ENCODE measurements at regions not wholly inside any gene's neighbourhood (a gene's known extent, or its start where the extent isn't known, plus 50 kb on each side); places are given as distances from the start of the nearest gene placed in this dataset.
"Not testable (repeated sequence)": the region's sequence is repeated elsewhere in the genome, so short reads cannot be mapped to it uniquely, and the experiment has no call there.

GRCh38 chr15:66865622-66866611 is 163.9 kb downstream of the SMAD6 start:
- DNase-seq = no peak

DNA sequence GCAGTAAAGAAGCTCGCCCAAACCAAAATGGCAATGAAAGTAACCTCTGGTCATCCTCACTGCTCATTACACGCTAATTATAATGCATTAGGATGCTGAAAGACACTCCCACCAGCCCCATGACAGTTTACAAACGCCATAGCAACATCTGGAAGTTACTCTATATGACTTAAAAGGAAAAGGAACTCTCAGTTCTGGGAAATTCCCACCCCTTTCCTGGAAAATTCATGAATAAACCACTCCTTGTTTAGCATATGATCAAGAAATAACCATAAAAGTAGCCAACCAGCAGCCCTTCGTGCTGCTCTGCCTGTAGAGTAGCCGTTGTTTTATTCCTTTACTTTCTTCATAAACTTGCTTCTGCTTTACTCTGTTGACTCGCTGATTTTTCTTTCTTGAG is 164.6 kb downstream of the SMAD6 start:
- no peak for DNase-seq

DNA sequence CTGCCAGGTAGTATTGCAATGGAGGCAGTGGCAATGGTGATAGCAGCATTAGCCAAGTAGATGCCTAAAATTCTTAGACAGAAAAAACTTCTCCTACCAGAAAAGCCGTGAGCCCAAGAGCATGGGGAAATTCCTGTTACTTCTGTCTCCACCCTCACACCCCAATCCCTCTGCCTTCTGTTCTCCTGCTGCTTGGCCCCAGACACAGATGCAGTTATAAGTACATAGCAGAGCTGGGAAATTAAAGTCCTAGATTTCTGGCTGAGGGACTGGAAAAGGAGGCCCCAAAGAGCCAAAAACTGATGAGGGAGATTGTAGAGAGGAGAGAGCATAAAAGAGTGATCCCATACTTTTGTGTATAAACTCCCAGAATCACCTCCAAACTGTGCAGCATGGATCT is 166.9 kb downstream of the SMAD6 start:
- DNase-seq = no peak

DNA sequence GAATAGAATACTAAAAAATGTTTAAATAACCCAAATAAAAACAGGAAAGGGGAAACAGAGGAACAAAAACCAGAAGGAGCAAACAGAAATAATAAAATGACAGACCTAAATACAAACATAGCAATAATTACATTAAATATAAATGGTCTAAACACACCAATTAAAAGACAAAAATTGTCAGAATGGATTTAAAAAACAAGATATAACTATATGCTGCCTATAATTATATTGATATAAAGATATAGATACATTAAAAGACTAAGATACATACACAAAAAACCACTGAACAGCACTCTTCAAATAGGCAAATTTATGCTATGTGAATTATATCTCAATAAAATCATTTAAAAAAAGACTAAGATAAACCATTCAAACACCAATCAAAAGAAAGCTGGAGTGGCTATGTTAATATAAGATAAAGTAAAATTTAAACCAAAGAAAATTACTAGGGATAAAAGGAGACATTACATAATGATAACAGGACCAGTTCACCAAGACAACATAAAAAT is 168.9 kb downstream of the SMAD6 start:
- no peak for DNase-seq

GRCh38 chr15:66872405-66872804 is 170.4 kb downstream of the SMAD6 start:
- no peak for DNase-seq

DNA sequence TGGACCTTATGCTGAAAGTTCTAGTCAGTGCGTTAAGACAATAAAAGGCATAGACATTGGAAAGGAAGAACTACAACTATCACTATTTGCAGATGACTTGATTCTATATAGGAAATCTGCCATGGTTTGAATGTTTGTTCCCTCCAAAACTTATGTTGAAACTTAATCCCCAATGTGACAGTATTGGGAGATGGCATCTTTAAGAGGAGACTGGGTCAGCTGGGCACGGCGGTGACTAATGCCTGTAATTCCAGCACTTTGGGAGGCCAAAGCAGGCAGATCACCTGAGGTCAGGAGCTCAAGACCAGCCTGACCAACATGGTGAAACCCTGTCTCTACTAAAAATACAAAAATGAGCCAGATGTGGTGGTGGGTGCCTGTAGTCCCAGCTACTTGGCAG is 171.3 kb downstream of the SMAD6 start:
- DNase-seq = not testable (repeated sequence)

- no peak for DNase-seq
Measured at GRCh38 chr15:66873856-66874255, 171.8 kb downstream of the SMAD6 start.

DNA sequence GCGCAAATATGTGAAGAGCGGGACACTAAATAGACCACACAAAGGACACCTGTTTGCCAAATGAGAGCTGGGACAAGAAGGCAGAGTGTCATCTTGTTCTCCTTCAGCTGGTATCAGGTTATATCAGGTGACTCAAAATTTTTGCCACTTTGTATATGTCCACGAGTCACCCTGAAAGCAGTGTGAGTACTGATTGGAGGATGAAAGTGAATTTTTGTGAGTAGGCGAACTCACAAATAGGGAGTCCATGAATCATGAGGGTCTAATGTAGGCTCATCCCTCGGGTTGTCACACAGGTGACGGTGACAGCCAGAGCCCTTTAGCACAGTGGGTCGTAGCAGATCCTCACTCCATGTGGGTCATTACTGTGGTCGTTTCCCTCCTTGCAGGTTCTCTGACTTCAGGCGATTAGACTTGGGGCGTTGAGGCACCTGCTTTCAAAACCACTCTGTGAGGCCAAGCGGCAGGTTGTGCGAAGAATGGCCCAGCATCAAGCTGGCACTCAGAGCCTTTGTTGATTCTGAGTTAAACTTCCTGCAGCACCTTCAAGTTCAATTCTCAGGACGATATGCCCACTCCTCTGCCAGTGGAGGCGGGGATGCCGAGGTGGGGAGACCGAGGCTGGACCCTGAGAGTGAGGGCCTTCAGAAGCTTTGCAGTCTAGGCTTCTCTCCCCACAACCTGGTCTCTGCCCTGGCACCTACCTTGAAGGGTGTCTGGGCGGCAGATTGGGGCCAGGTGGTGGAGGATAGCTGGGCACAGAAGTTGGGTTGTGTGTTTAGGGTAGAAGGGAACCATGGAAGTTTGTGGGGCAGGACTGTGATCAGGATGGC is 173.8 kb downstream of the SMAD6 start:
- DNase-seq = no peak

GRCh38 chr15:66876421-66876730 is 174.3 kb downstream of the SMAD6 start:
- DNase-seq = no peak

DNA sequence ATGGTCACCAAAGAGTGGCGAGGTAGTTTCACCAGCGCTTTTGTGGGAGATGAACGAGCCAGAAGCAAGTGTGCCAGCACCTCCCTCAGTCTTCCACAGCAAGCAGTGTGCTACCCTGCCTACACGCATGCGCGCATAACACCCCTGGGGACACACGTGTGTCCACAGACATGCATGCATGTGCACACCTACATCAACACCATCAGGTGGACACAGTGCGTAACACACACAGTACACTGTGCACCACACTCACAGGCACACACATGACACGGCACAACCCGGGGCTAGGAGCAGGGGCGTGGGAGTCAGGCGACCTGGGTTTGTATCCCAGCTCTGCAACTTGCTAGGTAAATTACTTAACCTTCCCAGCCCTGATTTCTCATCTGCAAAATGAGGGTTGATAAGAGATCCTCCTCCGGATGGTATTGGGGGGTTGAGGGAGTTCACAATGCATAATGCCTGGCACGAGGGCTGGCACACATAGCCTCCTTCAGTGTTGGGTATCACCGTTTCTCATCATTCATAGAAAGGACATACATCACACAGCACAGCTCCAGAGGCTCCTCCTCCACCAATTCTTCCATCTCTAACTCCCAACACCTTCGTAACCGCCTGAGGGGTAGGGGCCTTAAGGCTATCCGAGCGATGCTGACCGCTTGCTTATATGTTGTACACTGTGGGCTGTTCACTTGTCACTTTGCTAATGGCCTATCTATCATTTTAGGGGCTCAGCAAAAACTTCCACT is 174.9 kb downstream of the SMAD6 start:
- no peak for DNase-seq

- no peak for DNase-seq
Measured at GRCh38 chr15:66877477-66878271, 175.6 kb downstream of the SMAD6 start.

- no peak for DNase-seq
Measured at GRCh38 chr15:66878761-66879160, 176.7 kb downstream of the SMAD6 start.

- no peak for DNase-seq
Measured at GRCh38 chr15:66879531-66880368, 177.7 kb downstream of the SMAD6 start.

DNA sequence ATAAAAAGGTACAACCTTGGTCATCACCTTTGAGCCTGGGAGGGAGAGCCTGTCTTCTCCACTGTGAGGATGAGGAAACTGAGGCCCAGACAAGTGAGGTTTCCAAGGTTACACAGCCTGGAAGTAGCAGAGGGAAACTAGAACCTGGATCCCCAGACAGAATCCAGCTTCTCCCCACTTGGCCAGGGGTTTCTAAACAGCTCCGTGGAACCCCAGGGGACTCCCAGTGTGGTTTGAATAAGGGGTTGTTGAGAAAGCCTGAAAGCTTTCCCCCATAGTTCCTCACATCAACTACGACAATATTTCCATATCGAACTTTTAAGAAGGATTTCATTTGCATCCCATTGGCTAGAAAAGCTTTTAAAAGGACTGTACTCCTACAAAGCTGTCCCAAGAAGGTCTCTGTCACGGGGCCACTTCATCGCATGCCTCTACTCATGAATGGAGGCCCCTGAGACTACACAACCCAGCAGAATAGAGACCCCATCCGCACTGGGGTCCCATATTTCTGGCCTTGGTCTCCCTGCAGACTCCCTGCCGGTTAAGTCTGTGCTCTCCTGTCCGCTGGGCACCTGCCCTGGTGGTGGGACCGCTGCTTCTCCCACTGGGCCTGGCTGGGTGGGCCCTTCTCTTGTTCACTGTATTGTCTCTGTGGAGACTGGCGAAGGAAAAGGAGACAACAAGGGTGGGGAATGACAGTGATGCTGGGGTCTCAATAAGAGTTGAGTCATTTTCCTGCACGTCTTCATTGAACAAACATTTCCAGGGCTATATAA is 178.5 kb downstream of the SMAD6 start:
- no peak for DNase-seq

- DNase-seq = no peak
Measured at GRCh38 chr15:66881173-66881905, 179.3 kb downstream of the SMAD6 start.

DNA sequence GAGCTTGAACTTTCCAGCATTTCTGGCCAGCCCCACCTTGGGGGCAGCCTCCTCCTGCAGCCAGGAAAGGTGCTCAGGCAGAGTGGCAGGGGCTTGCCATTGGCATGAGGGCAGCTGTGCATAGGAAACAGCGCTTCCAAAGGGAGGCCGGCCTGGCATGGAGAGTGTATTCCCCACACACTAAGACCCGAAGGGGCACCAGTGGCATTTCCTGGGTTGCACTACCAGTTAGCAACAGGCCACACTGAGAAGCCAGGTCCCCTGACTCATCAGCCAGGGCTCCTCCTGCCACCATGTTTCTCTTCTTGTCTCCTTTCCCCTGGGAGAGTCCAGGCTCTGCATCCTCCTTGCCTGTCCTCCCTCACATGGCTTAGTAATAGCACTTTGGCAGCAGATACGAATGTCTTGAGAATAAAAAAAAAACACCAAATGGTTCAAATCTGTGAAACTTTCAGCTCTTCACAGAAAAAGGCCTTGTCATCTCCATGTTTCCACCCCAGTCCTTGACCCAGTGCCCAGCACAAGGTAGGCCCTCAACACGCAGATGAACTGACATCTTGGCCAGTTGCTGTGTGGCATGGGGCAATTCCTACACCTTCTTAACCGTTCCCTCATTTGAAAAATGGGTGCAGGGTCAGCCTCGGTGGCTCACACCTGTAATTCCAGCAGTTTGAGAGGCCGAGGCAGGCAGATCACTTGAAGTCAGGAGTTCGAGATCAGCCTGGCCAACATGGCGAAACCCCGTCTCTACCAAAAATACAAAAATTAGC is 180.4 kb downstream of the SMAD6 start:
- DNase-seq = no peak

DNA sequence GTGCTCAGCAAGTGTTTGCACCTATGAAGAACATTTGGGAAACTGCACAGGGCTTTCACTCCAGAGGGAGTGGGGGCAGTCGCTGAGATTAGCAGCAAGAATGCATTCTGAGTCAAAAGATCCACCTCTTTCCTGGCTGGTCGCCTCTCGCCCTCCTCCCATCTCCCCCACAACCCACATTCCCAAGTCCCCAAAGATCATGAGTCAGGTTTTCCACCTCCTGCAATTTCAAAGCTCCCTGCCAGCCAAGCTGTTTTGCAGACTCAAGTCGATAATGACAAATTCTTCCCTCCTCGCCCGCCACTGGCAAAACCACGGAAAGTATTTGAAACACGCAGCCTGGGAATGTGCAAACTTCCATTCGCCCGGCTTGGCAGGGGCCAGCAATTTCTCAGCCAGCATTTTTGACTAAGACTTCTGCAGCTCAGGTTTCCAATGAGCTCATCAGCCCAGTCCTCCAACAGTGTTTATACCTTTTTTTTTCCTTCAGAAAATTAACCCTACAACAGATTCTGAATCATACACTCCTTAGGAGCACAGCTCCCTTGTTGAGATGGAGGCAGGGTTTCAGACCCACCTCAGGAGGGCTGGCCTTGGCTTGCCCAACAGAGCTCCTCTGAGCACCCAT is 181.4 kb downstream of the SMAD6 start:
- no peak for DNase-seq

- DNase-seq = no peak
Measured at GRCh38 chr15:66884115-66884622, 181.2 kb upstream of the SMAD3 start.
